AG10803 (cell line): ENCODE measurements at regions not wholly inside any gene's neighbourhood (a gene's known extent, or its start where the extent isn't known, plus 50 kb on each side); places are given as distances from the start of the nearest gene placed in this dataset.

Experiments used
- DNase-seq: peaks from one replicate; pipeline ENCODE4 v3.0.0; 2010; ENCODE audit warnings: low read depth
- H3K4me3 ChIP-seq: 2 replicates; pipeline ENCODE4 v1.5.1; 2011; ENCODE audit warnings: mild to moderate bottlenecking, low read length, control low read depth
- TF ChIP-seq, protein P1 (sequence below): conservative IDR thresholded peaks from 2 replicates; pipeline ENCODE4 v1.5.1; 2011; ENCODE audit warnings: mild to moderate bottlenecking, low read length, control low read depth, inconsistent platforms

- DNase-seq: no peak
- no peak overlapping the region for H3K4me3 ChIP-seq
- TF ChIP-seq, protein P1, sequence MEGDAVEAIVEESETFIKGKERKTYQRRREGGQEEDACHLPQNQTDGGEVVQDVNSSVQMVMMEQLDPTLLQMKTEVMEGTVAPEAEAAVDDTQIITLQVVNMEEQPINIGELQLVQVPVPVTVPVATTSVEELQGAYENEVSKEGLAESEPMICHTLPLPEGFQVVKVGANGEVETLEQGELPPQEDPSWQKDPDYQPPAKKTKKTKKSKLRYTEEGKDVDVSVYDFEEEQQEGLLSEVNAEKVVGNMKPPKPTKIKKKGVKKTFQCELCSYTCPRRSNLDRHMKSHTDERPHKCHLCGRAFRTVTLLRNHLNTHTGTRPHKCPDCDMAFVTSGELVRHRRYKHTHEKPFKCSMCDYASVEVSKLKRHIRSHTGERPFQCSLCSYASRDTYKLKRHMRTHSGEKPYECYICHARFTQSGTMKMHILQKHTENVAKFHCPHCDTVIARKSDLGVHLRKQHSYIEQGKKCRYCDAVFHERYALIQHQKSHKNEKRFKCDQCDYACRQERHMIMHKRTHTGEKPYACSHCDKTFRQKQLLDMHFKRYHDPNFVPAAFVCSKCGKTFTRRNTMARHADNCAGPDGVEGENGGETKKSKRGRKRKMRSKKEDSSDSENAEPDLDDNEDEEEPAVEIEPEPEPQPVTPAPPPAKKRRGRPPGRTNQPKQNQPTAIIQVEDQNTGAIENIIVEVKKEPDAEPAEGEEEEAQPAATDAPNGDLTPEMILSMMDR: no peak
Observed at GRCh38 chr6:50301307-50301706, 251.6 kb upstream of the DEFB112 start.

- TF ChIP-seq, protein P1: no peak
- no peak for DNase-seq
- H3K4me3 ChIP-seq: no peak overlapping the region
Observed at GRCh38 chr6:50305660-50306059, 255.9 kb upstream of the DEFB112 start.

DNA sequence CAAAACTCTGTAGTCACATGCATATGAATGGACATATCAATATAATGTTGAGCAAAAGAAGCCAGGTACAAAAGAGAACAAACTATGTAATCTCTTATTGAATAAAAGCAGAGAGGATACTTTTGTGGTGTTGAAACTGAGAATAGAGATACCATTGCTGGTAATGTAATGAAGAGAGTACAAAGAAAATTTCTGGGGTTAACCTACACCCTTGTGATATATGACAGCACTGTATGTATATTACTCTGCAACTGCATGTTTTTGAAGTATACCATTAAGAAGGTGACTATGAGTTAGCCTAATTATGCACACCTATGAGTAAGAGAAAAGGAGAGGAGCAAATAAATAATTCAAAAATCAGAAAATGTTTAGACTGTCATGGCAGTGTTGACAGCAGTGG, 268.8 kb upstream of the DEFB112 start:
- TF ChIP-seq, protein P1: no peak
- DNase-seq: no peak
- no peak overlapping the region for H3K4me3 ChIP-seq

DNA sequence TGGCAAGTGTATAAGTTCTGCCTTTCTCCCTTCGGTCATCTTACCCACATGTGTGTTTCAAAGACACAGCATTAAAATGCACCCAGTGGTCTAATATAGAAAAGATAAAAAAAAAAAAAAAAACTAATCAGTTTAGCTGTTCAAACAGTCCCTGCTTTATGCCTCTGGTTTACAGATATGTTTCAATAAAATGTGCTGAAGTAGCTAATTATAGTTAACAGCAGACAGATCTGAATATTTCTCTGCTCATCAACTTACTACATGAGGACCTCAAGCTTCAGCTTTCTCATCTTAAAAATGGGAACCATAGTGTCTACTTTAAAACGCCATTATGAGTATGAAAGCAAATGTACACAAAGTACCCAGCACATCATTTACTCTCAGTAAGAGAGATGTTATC, 280.6 kb upstream of the DEFB112 start:
- no peak for DNase-seq
- H3K4me3 ChIP-seq: no peak overlapping the region
- TF ChIP-seq, protein P1: no peak

DNA sequence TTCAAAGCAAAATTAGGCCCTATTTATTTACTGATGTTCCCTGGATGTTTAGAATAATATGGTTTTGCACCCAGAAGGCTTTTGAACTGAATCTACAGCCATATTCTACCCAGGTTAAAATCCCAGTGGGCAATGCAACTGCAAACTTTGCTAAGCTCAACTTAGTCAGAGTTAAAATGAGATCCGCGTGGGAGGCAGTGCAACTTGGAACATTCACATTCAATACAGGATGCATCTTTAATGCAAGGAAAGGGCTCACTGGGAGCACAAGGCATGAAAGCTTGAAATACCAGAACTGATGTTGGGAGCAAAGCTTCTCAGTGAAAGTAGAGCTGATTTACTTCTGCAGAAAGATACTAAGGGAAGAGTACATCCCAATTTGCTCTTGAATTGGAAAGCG, 281.2 kb upstream of the DEFB112 start:
- H3K4me3 ChIP-seq: no peak overlapping the region
- DNase-seq: no peak
- TF ChIP-seq, protein P1: no peak

GRCh38 chr6:50333696-50334095, 284.0 kb upstream of the DEFB112 start:
- H3K4me3 ChIP-seq: no peak overlapping the region
- TF ChIP-seq, protein P1: no peak
- DNase-seq: no peak

- H3K4me3 ChIP-seq: no peak overlapping the region
- DNase-seq: no peak
- TF ChIP-seq, protein P1: no peak
Observed at GRCh38 chr6:50337532-50338122, 287.9 kb upstream of the DEFB112 start.
